ENCODE measurements at regions not wholly inside any gene's neighbourhood (a gene's known extent, or its start where the extent isn't known, plus 50 kb on each side); places are given as distances from the start of the nearest gene placed in this dataset.

DNA sequence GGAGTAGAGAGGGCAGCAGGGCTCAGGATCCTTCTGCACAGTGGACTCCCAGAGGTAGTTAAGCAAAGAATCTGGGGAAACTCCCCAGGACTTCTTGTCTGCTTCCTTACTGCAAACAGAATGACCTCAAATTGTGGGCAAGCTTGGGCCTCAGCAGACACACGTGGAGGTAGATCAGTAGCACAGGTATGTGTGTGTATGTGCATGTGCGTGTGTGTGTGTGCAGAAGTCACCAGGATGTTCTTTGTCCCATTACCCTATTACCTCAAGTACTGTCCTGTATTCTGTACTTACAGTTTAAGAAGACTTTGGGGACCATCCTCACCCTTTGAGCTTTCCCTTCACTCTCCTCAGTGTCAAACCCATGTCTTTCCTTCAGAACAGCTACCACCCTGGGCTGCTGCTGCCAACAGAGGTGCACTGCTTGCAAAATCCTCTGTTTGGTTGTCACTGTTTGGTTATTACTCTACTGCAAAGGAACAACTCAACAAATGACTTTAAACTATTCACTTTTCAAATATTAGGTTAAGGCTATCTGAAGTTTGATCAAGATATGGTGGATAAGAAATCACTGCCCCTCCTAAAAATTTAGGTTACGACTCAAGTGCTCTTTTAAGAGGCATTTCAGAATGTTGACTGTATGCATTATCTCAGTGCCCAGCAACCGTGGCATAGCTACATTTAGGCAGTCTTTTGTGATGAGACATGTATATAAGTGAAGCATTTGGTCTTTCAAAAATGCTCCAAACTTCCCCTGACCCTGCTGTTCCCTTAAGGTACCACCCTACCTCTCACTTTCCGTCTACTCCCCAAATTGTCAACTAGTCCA is 78.2 kb upstream of the MBIP start:
- RAD21 ChIA-PET (ENCODE audit: low non-redundant PET in 1 of 2, low total read pairs in 2 of 2, uncharacterized antibody in 2 of 2, unreplicated experiment in 2 of 2) = no interaction called here
- Histone ChIP-seq H3K27ac (ENCODE audit: low read depth, low read length) (no peak overlapping the region), H3K9me3 (ENCODE audit: control insufficient read depth in 1 of 2, insufficient read depth in 1 of 2, low read depth in 1 of 2, low read length in 2 of 2) (0 out of 4 replicates have a peak, but pooled peaks cover 0 to 3% of the 10 kb centered on the region in 2 experiments), H3K9me2 (ENCODE audit: insufficient read depth) (no peaks in the 10 kb centered on the region), H3K9ac (ENCODE audit: low read length) (no peak overlapping the region), H3K4me2 (ENCODE audit: low read length) (no peak overlapping the region), H3K27me3 (ENCODE audit: insufficient read depth, low read length) (no peaks in the 10 kb centered on the region), H2AFZ (ENCODE audit: low read depth, low read length, poor library complexity, severe bottlenecking) (no peak overlapping the region), H3K4me1 (ENCODE audit: control insufficient read depth in 1 of 2, insufficient read depth in 2 of 2, low read length in 2 of 2) (no peaks in the 10 kb centered on the region), H3K79me2 (ENCODE audit: insufficient read depth, low read length) (no peaks in the 10 kb centered on the region), H3K4me3 (replicated peaks in 1 of 2; ENCODE audit: low read depth in 1 of 2, low read length in 2 of 2) (no peak overlapping the region), H4K20me1 (ENCODE audit: insufficient read depth) (no peaks in the 10 kb centered on the region), H3K36me3 (ENCODE audit: control insufficient read depth in 1 of 2, insufficient read depth in 2 of 2, low read length in 2 of 2) (no peaks in the 10 kb centered on the region)
- CTCF ChIA-PET = no interaction called here
- DNase-seq (ENCODE audit: low read depth, low spot score) (no peak), ATAC-seq (no peak)
- intact Hi-C loops (cut with micrococcal nuclease) = no loop called here
- no peak for TF ChIP-seq CEBPB (IDR thresholded peaks at IDR 0.05; ENCODE audit: low read depth)
- no peak for TF ChIP-seq EGR1 (IDR thresholded peaks at IDR 0.05; ENCODE audit: low read depth)
- TF ChIP-seq EZH2 (IDR thresholded peaks at IDR 0.05) = no peak
- no peak for TF ChIP-seq ZBTB33 (IDR thresholded peaks at IDR 0.05; ENCODE audit: extremely low read depth, insufficient replicate concordance, low read length)
- no peak for TF ChIP-seq POLR2A (IDR thresholded peaks at IDR 0.05; ENCODE audit: borderline replicate concordance, extremely low read depth, insufficient read depth, insufficient read length)
- no peak for TF ChIP-seq ELF1 (IDR thresholded peaks at IDR 0.05; ENCODE audit: borderline replicate concordance, low read depth)
- TF ChIP-seq SP1 (IDR thresholded peaks at IDR 0.05; ENCODE audit: low read depth) = no peak
- TF ChIP-seq FOSL1 (IDR thresholded peaks at IDR 0.05; ENCODE audit: low read depth) = no peak
- TF ChIP-seq SRF (IDR thresholded peaks at IDR 0.05; ENCODE audit: low read depth) = no peak
- no peak for TF ChIP-seq ZFX (IDR thresholded peaks at IDR 0.05)
- TF ChIP-seq CBX3 (IDR thresholded peaks at IDR 0.05; ENCODE audit: low read depth) = no peak
- TF ChIP-seq JUND (IDR thresholded peaks at IDR 0.05) = no peak
- TF ChIP-seq ATF3 (IDR thresholded peaks at IDR 0.05) = no peak
- POLR2A ChIA-PET = no interaction called here
- BruUV-seq (replicated peaks) = no TSS peak

Data from HCT116 (cell line).